HUDEP-2 (cell line): ENCODE measurements at regions not wholly inside any gene's neighbourhood (a gene's known extent, or its start where the extent isn't known, plus 50 kb on each side); places are given as distances from the start of the nearest gene placed in this dataset.
"Not testable (repeated sequence)": the region's sequence is repeated elsewhere in the genome, so short reads cannot be mapped to it uniquely, and the experiment has no call there.

Experiments
- DNase-seq, 76 experiments: peaks; one replicate each; lab custom pipeline; 2025; ENCODE audit not compliant: unreplicated experiment in 76 of 76; lab: John Stamatoyannopoulos, UW

DNA sequence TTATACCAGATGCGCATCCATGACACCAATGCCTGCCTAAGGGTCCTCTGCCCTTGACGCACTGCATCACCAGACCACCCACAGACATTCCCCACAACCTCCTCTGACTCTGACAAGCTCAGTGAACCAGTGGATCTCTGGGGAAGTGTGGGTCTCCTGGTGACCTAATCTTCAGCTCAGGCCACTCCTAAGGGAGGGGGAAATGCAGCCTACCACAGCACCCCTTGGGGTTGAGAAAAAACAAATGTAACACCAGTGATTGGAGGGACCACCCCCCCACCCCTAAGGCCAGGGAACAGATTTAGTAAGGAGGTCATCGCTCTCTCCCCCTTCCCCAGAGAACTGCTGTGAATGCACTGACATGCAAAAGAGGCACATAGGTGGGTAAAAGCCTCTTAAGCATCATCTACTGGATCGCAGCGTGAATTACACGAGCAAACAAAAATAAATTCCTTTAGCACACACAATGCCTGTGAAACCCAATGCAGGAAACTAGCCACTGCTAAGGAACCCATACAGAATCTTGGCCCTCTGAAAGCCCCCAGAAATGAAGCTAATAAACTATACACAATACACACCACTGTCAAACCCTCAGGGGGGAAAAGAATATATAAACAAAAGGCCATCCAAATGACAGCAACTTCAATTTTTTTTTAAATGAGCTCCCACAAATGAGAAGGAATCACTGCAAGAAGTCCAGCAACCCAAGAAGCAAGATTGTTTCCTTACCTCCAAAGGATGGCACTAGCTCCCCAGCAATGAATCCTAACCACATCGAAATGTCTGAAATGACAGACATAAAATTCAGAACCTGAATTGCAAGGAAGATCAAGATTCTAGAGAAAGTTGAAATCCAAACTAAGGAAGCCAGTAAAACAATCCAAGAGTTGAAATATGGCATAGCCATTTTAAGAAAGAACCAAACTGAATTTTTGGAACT is 513.7 kb upstream of the PTGER4 start:
- DNase-seq, result no peak

DNA sequence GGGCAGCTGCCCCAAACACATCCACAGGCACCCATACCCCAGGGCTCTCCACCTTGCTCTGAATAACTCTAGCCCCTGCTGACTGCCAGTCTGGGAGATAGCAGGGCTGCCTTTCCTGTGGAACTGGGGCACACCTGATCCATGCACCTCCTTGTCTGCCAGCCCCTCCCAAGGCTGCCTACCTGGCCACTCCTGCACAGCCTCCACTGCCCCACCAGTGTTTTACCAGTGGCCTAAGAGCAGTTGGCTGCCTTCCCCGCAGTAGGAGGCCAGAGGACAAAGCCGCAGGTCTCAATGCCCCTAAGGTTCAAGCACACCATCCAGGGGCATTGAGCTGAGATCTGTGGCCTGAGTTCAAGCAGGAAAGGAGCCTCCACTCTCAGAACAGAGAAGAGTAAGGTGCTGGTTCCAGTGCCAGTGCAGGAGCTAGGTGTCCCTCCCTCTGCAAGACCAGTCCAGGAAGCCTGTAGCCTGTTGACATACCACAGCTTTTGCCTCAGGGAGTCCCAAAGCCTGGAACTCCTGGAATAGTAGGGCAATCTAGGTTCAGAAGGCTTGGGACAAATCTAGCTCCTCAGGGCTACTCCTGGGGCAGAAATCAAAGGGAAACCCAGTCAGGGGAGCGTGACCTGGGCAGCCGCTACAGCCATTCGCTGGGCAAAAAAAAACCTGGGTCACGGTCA is 514.5 kb upstream of the PTGER4 start:
- DNase-seq, result no peak

DNA sequence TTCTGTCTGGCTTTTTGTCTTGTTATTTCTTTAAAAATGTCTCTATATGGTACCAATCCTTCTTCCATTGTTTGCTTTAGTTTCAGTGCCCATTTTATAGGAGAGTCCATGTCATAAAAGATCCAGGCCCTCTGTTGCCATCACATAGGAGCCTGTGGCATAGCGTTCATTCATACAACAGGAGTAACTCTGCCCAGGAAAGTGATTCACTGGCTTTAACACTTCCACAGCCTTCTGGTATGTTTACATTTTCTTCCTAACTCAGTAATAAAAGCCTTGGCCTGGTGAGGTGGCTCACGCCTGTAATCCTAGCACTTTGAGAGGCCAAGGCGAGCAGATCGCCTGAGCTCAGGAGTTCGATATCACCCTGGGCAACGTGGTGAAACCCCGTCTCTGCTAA is 519.3 kb upstream of the PTGER4 start:
- DNase-seq, result no peak

DNA sequence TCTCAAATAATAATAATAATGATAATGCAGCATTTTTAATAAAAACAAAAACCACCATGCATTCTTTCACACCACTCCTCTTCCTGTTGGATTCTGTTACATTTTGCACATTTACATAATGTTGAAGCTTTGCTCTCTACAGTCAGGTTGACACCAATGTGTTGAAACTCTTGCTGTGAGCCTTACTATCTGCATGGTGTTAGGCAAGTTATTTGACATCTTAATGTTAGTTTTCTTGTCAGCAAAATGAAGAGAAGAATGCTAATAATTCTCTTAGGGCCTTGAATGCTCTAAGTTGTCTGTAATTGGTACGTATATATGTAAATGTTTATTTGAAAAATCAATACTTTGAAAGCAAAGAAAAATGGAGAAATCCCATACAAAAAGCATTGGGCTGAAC is 525.5 kb upstream of the PTGER4 start:
- no peak for DNase-seq

DNA sequence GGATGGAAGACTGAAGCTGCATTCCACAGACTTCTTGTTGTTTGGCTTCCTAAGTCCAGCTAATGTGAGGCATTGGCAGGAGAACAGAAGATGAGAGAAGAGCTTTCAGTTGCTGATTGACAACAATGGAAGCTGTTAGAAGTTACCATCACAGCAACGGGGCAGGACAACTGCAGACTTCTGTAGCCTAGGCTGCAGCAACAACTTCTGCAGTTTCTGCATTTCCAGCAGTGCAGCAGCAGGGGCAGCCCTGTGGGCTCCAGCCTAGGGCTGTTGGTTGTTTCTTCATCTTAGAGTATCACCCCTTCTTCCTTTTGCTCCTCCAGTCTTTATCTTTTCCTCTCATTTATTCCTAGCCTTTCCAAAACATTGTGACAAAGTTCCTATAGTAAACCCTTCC is 528.8 kb upstream of the PTGER4 start:
- no peak for DNase-seq

DNA sequence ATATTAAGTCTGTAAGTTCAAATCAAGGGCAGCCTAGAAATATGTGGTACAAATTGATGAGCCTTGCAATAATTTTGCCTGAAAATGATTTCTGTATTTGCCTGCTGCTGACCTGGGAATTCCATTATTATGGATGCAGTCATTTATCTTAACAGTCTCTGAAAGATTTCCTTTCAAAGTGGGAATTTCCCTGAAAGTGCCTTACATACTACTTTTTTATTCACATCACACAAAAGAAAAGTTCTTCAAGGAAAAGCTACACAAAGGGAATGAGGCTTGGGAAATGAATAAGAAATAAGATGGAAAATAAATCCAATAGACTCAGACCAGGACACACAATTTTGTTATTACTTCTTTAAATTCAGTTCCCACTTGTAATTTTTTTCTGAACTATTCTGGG is 537.8 kb upstream of the PTGER4 start:
- no peak for DNase-seq

DNA sequence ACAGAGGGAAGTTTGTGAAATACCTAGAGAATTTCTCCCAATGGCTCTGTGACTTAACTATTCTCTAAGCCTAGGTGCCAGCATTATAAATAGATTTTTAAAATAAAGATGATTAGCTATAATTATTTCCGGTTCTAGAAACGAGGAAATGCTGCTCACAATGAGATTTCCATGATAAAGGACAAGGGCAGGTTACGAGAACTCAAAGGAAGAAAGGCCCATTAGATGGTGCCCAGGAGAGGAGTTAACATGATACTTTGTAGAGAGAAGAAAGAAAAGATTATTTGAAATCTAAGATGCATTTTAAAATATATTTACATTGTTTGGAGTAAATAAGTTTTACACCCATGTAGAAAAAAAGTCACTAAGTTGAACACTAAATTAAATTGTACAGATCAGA is 538.3 kb upstream of the PTGER4 start:
- no peak for DNase-seq

DNA sequence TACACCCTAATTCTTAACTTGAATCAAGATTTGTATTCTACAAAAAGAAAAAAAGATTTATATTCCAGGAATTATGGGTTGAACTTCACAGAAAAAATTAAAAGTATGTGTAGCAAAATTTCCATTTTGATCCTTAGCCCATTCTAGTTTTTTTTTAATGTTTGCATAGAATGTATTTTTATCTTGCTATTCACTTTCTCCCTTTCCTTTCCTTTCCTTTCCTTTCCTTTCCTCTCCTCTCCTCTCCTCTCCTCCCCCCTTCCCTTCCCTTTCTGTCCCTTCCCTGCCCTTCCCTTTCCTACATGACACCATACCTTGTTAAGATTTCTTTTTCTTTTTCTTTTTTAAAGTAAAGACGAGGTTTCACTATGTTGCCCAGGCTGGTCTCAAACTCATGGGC is 542.5 kb upstream of the PTGER4 start:
- no peak for DNase-seq

DNA sequence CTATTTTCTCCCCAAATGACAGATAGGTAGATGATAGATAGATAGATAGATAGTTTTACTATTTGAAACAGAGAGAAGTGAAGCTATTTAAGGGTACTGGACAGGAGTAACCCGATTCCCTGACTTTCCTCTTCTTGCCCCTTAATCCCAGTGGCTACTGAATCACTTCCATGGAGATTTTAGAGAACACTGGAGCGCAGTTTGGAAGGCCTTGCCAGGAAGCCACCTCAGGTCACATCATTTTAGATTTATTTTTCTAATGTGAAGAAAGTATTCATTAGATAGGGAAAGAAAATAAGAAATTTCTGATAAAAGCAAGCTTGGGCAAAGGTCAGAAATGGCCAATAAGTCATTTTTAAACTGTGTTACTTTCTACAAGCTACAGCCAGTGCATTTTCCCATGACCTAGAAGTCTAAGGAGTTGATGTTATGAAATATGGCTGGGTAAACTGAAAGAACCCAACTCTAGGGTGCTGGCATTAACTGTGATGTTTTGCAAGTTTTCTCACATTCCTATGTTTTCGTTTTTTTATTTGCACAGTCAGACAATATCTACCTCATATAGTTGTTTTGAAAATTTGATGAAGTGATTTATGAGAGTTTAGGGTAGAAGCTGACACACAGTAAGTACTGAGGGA is 544.7 kb upstream of the PTGER4 start:
- no peak for DNase-seq

DNA sequence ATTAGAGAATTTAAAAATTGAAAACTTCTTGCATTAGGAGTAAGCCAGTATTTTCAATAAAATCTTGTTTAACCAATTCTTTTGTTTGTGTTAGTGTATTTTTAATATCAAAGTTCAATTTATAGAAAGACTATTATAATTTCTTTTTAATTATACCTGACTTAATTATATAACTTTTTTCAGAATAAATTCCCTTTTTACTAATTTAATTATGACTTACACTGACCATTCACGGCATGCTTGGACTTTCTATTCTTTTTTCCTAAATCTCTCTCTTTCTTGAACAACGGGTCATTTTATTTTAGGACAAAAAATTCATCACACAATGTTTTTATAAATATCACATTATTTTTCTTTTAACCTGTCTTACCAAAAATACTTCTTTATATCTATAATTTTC is 555.3 kb upstream of the PTGER4 start:
- no peak for DNase-seq

DNA sequence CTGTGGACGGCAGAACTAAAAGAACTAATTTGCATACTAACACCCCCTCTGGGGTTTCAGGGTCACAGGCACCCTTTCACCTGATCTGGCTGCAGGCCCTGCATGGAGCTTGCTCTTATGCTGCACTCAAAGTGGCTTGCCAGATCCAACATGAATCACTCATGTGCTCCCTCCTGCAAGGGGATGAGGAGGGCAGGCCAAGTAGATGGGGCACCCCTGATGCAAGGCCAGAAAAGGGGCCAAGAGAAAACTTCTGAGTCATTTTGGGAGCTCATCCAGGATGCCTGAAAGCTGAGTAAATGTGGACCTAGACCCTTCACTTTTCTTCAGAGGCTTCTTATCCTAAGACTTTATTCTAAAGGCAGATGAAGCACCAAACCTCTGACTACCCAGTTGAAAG is 558.5 kb upstream of the PTGER4 start:
- no peak for DNase-seq

DNA sequence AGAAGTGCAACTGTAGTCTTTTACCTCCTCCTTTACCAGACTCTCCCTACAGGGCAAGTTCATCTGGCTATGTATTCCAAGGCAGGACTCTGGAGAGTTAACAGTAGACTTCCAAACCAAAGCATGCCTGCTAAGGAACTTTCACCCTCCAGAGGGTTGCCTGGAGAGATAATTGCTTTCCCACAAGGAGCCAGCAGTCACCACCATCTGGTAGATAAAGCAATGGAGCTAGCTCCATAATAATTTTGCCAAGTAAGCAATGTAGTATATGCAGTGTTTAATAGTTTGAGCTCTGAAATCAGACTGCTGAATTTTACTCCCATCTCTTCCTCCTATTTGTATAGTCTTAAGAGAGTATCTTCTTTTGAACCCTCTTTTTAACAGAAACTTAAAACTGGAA is 566.8 kb upstream of the PTGER4 start:
- no peak for DNase-seq

DNA sequence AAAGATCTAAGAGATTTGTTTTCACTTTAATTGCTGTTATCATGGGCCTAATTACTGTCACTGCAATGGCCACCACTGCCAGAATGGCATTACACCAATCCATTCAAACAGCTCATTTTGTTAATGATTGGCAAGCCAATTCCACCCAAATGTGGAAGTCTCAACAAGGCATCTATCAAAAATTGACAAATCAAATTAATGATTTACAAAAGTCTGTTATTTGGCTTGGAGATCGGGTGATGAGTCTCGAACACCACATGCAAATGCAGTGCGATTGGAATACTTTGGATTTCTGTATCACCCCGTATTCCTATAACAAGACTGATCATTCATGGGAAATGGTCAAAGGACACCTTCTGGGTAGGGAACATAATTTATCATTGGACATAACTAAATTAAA is 568.7 kb upstream of the PTGER4 start:
- not testable (repeated sequence) for DNase-seq

DNA sequence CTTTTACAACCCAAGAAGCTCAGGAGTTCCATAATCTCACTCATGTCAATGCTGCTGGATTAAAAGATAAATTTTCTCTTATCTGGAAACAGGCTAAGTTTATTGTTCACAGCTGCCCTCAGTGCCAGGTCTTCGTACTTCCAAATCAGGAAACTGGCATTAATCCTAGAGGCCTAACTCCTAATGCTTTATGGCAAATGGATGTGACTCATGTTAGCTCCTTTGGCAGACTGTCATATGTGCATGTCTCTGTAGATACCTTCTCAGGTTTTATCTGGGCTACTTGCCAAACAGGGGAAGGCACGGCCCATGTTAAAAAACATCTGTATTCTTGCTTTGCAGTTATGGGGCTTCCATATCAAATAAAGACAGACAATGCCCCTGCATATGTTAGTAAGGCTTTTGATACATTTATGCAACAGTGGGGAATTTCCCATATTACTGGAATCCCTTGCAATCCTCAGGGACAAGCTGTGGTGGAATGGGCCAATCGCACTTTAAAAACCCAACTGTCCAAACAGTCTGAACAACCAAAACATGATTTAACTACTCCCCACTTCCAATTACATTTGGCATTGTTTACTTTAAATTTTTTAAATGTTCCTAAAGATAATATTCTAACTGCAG is 570.8 kb upstream of the PTGER4 start:
- DNase-seq, result not testable (repeated sequence)

DNA sequence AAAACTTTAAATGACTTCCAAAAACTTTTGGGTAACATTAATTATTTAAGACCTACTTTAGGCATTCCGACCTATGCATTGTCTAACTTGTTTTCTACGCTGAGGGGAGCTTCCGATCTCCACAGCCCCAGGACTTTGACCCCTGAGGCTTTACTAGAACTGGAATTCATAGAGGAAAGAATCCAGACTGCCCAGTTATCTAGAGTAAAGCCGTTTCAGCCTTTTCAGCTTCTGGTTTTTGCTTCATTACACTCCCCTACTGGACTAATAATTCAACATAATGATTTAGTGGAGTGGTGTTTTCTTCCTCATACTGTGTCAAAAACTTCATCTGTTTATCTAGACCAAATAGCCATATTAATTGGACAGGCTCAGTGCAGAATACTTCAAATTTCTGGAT is 571.9 kb upstream of the PTGER4 start:
- not testable (repeated sequence) for DNase-seq

DNA sequence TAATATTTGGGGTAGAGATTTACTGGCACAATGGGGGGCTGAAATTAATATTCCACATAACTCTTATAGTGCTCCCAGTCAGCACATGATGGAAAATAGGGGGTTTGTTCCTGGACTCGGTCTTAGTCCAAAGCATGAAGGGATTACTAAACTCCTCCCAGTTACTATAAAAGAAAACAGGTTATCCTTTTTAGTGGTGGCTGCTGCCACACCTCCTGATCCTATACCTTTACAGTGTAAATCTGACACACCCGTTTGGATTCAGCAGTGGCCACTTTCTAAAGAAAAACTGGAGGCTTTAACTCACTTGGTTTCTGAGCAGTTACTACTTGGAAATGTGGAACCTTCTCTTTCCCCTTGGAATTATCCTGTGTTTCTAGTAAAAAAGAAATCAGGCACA is 572.9 kb upstream of the PTGER4 start:
- DNase-seq, result no peak

DNA sequence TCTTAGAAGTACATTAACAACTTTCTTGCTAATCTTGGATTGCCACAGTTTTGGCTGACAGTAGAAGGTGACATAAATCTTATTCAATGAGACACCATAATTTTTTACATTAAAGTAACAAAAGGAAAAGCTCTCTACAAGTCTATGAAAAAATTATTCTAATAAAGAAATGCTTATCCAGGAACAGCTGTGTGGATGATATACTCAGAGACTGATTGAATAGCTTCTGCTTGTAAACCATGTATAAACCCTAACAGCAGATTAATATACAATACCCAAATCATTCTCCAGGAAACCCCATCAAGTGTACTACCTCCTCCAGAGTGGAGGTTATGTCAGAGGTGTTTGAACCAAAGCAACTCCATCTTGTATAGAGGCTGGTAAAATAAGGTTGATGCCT is 581.4 kb upstream of the PTGER4 start:
- no peak for DNase-seq

DNA sequence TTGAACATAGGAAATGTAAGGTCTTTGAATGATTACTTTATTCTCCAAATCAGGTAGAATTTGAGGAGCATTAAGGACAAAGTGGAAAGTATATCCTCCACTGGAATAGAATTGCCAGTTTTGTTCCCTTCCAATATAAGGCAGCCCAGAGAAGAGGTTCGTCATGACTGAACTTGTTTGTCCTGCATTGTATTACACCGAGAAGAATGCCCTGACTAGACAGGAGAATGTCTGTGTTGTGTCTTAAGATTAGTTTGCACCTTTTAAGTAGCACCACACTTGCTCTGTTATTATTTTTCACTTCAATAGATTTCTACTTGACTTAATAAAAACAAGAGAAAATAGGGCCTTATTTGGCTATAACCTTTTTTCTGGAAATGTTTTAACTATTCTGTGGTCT is 586.2 kb upstream of the PTGER4 start:
- no peak for DNase-seq

DNA sequence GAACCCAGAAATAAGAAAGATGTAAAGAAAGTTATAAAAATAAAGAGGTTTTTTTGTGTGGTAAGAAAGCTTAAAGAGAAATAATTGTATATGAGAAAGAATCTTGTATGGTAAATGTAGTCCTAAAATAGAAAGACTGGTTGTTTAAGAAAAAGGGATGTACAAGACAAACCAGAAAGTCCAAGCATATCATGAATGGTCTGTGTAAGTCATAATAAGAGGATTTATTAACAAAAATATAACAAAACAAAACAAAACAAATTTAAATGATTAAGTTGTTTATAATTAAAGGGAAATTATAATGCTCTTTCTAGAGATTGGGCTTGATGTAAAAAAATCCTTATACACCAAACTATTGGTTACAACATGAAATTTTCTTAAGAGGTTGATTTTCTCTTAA is 590.4 kb upstream of the PTGER4 start:
- no peak for DNase-seq

DNA sequence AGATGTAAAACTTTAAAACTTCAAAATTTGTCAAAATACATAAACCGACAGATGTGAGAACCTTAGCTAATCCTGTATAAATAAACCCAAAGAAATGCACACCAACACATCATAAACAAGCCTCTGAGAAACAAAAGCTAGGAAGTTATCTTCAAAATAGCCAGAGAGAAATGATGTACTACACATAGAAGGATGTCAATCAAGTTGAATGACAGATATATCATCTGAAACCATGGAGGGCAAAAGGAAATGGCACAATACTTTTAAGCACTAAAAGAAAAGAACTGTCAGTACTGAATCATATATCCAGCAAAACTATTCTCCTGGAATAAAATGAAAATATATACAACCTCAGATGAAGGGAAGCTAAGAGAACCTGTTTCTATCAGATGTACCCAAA is 595.1 kb upstream of the PTGER4 start:
- no peak for DNase-seq

DNA sequence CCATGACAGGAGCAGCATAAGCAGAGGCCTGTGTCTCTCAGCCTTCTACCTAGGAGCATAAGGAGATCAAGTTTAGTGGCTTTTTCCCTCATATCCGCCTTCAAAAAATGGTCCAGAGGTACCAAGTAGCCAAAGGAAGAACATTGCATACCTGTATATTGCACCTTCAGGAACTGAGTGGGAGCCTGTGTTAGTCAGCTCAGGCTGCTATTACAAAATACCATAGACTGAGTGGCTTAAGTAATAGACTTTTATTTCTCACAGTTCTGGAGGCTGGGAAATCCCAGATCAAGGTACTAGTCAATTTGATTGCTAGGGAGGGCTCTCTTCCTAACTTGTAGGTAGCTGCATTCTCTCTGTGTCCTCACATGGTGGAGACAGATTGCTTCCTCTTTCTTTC is 597.4 kb upstream of the PTGER4 start:
- DNase-seq, result no peak
